PFSK-1 (cell line): ENCODE measurements at regions not wholly inside any gene's neighbourhood (a gene's known extent, or its start where the extent isn't known, plus 50 kb on each side); places are given as distances from the start of the nearest gene placed in this dataset.

Experiments
- POLR2AphosphoS5 ChIP-seq: IDR thresholded peaks from 2 replicates; pipeline ENCODE4 v1.6.1; 2012; ENCODE audit warnings: low read depth, mild to moderate bottlenecking, control low read depth, low read length, moderate library complexity
- REST ChIP-seq, 2 experiments: IDR thresholded peaks; 2 replicates each; pipeline versions ENCODE4 v1.6.1 to v1.8.0; 2011 to 2012; ENCODE audit warnings: low read depth in 2 of 2, low read length in 2 of 2, control low read depth in 1 of 2, inconsistent platforms in 1 of 2, mild to moderate bottlenecking in 1 of 2, moderate library complexity in 1 of 2; ENCODE audit not compliant: insufficient read depth in 1 of 2
- TAF1 ChIP-seq: IDR thresholded peaks from 2 replicates; pipeline ENCODE4 v1.6.1; 2012; ENCODE audit warnings: low read length, control low read depth, borderline replicate concordance; ENCODE audit not compliant: insufficient read depth

GRCh38 chr12:107921062-107921461 is 146.6 kb downstream of the ASCL4 start:
- TF ChIP-seq POLR2AphosphoS5 (no peak), REST (IDR thresholded peaks at IDR 0.05; ENCODE audit: insufficient read depth in 1 of 2, low read depth in 2 of 2, low read length in 2 of 2) (no peak), TAF1 (no peak)
